ENCODE measurements at regions not wholly inside any gene's neighbourhood (a gene's known extent, or its start where the extent isn't known, plus 50 kb on each side); places are given as distances from the start of the nearest gene placed in this dataset.

DNA sequence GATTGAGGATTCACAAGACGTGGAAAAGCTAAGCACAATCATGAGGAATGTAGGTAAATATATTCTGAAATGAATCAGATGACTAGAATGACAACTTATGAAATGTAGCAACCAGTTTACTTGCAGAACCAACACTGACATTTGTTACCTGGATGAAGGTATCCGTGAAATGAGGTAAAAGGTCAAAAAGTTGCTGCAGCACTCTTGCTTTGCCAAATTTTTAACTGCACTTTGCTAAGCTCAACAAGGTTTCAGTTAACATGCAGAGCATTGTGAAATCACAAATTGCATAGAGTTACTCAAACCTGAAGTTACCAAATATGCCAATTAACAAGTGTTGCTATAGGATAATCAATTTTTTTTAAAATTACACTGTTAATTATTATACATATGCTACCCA, 1280.1 kb downstream of the KCNT2 start:
- no peak for DNase-seq

DNA sequence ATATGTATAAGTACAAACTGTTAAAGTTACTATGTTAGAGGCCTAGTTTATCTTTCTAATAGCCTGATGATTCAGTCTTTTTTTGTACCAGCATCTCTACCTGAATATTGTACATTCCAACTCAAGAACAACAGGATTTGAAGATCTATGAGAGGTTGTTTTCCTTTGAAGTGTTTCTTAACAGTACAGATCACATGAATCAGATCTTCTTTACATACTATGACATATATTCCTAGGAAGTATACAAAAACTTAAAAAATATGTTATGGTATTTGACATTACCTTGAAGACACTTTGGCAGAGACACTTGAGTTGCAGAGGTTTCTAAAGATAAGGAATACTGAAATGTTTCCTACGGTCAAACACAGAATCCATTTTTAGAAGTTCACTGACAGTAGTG, 1280.9 kb downstream of the KCNT2 start:
- no peak for DNase-seq

DNA sequence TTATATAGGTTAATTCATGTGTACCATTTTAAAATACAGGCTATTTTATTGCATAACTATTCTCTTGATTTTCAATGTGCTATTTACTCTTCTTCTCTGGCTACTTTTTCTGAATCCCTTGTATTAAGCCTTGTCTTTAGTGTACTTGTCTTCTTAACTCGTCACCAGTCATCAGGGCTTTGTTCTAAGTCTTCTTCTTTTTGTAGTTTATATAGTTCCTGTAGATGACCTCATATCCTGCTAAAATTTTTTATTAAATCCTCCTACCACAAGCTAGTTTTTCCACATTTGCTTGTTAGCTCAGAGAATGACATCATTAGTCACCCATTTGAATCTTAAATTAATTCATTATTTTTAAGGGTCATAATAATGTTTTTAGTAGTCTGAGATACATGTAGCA, 1281.9 kb downstream of the KCNT2 start:
- no peak for DNase-seq

DNA sequence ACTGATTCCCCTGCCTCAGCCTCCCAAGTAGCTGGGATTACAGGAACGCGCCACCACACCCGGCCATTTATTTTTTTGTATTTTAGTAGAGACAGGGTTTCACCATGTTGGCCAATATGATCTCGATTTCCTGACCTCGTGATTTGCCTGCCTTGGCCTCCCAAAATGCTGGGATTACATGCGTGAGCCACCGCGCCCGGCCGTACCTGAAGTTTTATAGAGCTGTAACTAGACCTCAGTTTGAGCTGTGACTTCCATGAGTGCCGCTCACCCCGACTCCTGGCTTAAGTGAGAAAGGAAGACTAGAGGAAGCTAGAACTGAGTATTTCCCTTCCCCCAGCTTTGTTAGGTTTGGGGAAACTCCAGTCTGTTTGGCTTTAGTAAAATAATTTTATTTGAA, 1283.1 kb downstream of the KCNT2 start:
- DNase-seq: no peak

DNA sequence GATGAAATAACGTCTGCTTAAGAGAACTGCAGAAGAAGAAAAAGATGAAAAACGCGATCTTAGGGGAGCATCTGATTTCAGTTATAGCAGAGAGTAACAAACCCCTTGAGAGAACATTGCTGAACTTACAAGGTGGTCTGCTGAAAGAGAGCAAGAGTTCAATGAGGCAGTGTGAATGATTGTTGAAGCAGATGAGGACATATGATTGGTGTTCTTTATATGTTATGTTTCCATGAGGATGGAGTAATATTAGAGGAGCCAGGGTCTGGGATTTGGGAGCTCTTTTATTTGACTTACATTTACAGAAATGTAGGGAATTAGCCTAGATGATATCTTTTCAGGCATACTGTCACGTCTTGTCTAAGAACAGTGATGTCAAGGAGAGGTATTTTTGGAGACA, 1302.0 kb downstream of the KCNT2 start:
- DNase-seq: no peak

DNA sequence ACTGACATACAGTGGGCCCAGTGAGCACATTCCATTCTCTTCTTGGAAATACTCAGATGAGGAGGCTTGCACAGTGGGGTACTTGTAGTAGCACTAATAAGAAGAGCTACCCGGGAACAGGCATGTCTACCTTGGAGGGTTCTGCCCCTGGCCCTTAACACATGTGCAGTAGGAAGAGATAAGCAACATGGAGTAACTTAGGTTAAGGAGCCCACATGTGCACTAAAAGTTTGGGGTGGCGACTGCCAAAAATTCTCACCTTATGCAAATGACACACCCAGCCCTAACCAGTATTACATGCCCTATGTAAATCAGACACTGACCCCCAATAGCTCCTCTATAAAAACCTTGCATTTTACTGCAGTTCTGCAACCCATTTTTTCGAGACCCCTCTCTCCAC, 1313.3 kb downstream of the KCNT2 start:
- DNase-seq: no peak

DNA sequence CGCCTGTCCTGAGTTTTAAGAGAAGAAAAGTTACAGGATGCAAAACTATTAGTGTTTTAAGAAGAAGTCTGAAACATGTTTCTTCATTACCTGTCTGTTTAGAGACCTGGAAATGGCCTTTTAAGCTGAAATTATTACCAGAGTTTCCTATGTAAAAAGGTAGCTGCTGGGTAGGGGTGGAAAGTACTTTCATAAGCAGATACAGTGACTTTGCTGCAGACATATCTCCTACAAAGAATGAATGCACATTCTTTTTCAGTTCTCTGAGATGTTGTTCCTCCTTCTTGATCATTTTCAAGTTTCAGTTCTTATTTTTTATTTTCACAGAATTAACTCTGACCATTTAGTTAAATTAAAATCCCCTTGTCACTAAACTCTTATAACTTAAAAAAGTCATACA, 1329.6 kb downstream of the KCNT2 start:
- DNase-seq: no peak

DNA sequence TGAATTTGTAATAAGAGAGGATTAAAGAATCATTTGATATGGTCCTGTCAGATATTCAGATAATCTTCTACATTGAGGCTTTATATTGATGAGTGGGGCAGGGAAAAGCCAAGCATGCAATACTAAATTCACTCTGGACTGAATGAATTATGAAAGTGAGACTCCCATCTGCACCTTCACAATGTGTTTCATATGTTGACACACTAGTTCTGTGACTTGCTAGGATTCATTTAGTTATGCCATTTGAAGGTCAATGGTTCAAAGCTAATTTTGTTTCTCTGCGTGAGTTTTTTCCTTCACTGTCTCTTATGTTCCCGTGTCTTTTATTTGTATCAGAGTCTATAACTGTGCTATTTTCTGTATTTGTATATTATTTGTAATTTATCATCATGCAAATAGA, 1332.5 kb downstream of the KCNT2 start:
- DNase-seq: no peak

DNA sequence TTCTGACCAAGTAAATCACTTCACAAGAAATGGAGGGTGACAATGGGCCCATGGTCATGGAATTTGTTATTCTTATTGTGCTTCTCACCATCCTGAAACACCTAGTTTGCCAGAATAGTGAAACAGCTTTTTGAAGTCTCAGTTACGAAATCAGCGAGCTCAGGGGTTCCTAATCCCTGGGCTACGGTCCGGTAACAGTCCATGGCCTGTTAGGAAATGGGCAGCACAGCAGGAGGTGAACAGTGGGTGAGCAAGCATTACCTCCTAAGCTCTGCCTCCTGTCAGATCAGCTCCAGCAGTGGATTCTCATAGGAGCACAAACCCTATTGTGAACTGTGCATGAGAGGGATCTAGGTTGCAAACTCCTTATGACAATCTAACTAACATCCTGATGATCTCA, 1356.3 kb downstream of the KCNT2 start:
- DNase-seq: no peak

DNA sequence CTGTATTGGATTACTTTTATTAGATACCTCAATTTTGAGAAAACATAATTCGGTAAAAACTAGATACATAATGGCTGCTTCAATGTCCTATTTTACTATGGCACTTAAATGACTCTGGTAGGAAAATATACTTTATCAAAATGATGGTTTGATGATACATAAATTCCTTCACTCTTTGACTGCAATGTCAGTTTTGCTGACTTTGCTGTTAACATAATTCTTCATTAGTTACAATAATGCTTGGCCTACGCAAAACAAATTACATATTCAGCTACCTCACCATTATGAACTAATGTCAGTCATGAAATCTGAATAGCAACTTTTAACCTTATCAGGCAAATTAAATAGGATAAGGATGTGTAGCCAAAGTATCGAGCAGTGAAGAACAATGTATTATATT, 1364.7 kb downstream of the KCNT2 start:
- no peak for DNase-seq

DNA sequence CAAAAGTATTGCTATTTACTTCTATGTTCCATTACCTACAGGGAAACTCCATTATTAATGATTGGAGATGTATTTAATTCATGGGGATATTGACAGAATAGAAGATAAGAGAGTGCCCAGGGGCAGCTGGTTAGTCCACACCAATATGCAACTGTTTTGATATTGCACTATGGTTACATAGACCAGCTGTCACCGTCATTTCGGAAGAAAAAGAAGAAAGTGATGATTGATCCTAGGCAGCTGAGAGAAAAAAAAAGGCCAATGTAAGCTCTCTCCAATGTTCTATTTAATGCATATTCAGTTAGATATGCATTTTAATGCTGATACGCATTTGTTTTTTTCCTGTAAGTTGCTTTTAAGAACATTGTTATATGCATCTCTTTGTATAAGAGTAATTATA, 1367.2 kb downstream of the KCNT2 start:
- no peak for DNase-seq

DNA sequence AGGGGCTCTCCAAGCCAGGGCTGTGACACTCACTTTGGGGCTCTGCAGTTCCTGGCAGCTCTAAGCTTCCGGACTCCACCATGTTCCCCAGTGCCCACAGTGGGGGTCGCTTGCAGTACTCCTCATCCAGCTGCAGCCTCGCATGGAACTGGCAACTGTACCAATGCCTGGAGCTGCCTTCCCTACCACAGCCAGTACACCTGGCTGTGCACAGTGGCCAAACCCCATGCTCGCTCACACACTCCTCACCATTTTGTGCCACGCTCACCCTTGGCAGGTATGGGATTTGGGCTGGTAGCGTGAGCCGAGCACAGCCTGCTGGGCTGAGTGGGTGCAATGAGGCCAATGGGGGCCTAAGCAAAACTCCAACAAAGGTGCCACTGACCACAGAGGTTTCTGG, 1369.9 kb downstream of the KCNT2 start:
- DNase-seq: no peak

DNA sequence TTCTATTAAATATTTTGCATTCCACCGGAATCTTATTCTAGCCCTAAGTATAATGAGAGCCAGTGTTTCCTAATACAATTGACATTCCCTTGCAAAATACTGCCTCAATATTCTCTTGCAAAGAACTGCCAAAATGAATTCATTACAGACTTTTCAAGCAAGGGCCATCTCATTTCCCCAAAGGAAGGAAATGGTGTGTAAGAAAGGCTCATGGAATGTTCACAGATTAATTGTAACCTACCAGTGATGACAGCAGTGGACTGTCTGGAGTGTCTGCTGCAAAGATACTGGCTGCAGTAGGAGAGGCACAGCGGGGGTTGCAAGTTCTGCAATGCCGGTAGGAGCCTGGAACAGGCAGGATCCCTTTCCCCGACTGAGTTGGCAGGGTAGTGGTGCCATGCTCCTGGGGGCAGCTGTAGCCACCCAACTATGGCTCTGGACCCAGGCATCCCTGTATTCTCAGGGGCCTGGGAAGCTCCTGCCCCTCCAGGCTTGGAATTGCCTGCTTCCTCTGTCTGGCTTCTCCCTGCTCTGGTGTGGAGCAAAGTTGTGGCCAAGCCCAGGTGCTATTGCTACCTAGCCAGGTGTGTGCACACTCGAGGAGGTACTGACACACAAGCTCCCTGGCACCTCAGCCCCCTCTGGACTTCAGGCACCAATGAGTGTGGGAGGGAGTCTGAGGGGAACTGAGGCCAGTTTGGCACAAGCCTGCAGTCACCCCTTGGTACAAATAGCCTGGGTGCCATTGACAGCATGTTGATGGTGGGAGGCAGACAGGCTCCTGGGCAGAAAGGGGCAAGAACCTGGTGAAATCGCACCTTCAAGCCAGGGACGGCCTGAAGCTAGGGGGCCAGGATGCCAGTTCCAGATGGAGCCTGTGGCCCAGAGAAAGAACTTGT, 1371.0 kb downstream of the KCNT2 start:
- DNase-seq: no peak

DNA sequence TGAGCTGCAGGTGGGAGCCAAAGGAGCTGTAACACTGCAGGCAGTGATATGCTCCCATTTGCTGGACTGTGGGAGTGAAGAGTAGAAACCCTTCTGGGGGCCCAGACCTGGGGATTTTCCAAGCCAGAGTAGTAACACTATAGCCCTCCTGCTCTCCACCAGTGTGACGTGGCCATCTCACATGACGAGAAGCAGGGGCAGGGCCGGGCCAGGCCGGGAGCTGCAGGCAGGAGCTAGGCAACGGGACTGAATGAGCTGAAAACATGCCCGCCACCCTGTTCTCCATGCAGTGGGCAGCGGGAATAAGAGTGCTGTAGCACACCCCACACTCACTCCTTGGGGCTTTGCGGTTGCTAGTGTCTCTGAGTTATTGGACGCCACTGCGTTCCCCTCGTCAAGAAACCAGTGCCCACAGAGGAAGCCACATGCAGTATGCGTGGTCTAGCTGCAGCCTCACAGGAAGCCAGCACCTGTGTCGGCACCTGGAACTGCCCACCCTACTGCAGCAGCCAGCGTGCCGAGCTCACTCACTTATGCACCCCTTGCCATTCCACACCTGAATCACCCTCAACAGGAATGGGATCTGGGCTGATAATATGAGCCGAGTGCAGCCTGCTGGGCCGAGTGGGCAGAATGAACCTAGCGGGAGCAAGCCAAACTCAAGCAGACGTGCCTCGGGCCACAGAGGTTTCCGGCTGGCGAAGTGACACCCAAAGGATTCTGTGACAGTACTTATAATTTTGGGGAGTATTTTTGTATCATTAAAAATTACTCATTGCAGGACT, 1389.6 kb downstream of the KCNT2 start:
- DNase-seq: no peak

DNA sequence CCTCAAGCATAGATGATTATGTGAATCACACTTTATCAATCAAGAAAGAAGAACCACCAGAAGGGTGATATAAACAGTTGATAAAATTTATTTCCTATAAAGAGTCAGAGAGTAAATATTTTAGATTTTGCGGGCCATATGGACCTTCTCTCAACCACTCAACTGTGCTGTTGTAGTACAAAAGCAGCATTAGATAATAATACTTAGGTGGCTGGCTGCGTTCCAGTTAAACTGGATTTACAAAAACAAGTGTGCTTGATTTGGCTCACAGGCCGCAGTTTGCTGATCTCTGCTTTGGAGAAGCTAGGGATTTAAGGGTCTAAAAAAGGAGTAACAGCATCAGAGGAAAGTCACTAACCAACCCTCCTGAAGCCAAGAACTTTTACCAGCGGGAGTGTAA, 1406.0 kb downstream of the KCNT2 start:
- no peak for DNase-seq

DNA sequence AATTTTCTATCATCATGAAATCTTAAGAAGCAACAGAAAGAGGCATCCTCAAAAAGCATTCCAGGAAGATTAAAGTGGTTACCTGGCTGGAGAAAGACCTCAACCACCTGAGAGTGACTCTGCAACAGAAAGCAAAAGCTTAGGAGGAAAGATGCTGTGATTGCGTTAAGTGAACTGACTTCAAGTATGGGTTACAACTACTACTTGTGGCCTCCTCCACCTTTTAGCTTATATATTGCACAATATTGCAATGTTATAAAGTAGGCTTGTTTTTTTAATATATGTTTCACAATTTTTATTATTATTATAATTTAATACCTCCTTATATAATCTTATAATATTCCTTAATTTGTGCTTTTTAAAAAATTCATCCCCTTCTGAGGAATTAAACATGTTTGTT, 1407.5 kb downstream of the KCNT2 start:
- DNase-seq: no peak

DNA sequence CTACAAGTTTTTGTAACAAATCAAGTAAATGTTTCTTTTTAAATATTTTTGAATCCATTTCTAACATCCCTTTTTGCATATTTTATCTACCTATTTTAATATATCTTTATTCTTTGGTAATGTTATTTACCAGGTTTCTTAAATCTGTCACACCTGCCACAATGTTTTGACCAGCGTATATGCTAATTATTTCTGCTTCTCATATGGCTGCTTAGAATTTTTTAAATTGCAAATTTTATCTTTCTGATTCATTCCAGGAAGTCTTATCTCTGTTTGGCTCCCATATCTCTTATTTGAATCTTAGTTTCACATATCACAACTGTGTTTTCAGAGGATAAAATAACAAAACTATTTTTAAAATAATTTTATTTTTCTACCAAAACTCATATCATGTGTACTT, 1411.1 kb downstream of the KCNT2 start:
- DNase-seq: no peak

DNA sequence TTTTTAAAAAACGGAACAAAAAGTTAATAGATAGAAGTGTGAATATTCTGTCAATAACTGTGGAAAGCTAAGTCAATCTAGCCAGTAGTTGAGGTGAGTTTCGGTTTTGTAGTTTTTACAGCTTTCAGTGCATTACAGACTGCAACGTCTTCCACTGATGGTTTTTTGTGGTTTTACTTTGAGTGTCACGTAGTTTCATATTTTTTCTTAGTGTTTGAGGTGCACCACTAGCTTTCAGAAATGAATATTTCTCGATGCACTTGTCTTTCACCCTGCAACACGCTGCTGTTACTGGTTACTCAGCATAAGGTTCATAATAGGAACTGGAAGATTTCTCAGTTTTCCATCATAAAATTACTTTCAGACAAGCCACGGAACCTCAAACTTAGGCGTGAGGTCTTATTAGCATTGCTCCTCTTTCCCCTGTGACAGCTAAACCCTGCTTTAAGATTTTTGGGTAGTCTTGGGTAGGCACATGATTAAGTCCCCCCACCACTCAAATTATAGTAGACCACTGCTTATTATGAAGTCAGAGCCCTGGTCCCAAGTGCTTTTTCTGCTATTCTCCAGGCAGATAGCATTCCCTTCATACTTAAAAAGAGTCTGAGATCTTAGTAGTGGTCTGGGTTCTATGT, 1412.7 kb downstream of the KCNT2 start:
- peak; percentile 17 for DNase-seq

DNA sequence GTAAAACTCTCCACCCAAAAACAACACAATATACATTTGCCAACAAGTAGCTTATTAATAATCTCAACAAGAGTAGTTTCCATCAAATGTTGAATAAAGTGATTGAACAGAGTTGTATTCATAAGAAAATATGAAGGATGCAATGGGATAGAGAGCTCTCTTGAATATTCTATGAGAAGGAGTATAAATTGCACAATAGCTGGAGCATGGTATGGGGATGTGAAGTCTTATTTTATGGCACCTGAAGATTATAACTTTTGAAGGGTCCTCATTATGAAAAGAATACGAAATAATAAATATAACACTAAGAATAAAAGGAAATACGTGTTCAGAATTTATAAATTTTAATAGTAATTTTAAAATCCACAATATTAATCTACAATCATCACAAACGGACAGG, 1415.1 kb downstream of the KCNT2 start:
- DNase-seq: no peak

DNA sequence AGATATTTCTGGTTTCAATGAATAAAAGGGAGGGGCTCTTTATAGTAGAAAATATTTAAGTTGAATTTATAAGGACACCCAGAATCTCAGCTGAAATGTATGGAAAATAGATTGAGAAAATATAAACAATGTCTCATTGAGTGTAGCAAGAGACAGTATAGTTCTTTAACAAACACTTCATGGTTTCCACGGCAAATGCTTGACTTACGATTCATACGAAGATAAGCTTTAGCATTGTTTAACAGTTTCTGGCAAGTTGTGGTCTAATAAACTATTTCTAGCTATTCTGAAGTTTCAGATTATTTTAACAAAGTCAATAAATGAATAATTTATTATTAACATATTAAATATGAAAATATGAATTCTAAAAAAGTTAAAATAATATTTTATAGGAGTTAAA, 1419.4 kb downstream of the KCNT2 start:
- DNase-seq: no peak

DNA sequence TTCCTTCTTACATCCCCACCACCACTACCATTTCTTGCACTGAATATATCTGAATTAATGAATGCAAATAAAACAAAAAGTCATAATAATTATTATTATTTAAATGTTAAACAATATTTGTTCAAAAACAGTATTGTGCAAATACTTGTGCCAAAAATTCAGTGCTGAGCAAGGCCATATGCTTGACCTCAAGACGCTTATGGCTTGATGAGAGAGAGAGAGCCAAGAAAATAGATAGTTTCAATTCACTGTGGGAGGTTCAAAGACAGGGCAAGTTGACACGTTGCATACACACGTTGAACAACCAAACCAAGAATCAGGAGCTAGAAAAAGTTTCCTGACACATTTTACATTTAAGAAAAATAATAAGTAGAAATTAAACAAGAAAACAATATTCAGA, 1421.7 kb downstream of the KCNT2 start:
- no peak for DNase-seq

DNA sequence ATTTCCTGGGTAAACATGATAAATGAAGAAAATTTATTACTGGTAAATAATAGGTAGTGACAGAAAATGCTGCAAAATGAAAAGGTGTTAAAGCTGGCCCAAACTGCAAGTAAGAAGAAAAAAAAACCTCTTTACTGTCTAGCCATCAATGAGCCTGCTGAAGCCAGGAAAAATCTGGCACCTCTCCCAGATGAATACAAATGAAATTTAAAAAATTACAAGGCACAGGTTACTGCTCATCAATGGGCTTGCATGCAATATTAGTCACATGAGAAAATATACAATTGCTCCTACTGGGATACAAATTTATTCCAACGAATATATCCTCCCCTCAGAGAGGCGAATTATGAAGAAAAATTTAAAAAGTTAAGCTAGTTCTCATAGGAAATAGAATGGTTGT, 1422.5 kb downstream of the KCNT2 start:
- no peak for DNase-seq

DNA sequence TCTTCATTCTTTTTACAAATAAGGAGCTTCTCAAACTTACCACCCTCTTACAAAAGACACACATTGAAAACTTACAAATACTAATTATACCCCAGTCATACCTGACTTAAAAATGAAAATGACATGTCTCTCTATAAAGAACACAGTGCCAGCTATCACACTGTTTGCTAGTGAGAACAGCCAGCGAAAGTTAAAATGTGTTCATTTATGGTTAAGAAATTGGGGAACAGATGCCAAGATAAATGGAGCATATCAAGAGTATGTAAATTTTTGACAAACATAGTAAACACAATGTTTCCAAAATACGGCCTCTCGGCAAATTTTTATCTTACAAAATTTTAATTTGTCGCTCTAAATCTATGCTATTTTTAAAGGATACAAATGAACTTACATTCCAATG, 1422.9 kb downstream of the KCNT2 start:
- DNase-seq: no peak

DNA sequence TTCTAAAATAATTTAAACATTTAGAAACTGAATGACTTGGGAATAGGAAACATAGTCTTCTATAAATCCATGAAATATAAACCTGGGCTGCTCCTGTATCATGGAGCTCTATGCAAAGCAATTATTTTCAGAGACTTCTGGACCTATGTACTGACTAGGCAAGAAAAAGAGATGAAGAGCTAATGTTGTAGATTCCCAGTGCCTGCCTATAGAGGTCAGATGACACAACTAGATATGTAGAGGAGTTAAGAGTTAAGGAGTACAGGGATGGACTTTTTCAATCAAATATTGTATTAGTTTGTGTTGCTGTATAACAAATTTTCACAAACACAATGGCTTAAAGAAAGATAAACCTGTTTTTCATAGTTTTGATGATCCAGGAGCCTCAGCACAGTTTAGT, 1434.5 kb downstream of the KCNT2 start:
- DNase-seq: no peak

Measured in CD4-positive, alpha-beta T cell treated with Interleukin-21 for 1 hour (primary cell).